HG03565 (cell line): ENCODE measurements at regions not wholly inside any gene's neighbourhood (a gene's known extent, or its start where the extent isn't known, plus 50 kb on each side); places are given as distances from the start of the nearest gene placed in this dataset.

ENCODE experiments used
- ATAC-seq: cut with Tn5 transposase; IDR thresholded peaks from one replicate; pipeline ENCODE4 v1.9.1; 2021; ENCODE audit warnings: mild to moderate bottlenecking, moderate library complexity; ENCODE audit not compliant: unreplicated experiment

GRCh38 chr2:109070290-109070689 is 58.7 kb upstream of the SH3RF3 start:
- no peak for ATAC-seq

- no peak for ATAC-seq
These were observed 59.4 kb upstream of the SH3RF3 start for GRCh38 chr2:109069331-109070194.

GRCh38 chr2:109068811-109069210 is 60.2 kb upstream of the SH3RF3 start:
- ATAC-seq = no peak

- no peak for ATAC-seq
These were observed 61.3 kb upstream of the SH3RF3 start for GRCh38 chr2:109067631-109068125.

GRCh38 chr2:109066917-109067597 is 61.9 kb upstream of the SH3RF3 start:
- no peak for ATAC-seq

GRCh38 chr2:109066501-109066900 is 62.5 kb upstream of the SH3RF3 start:
- no peak for ATAC-seq

GRCh38 chr2:109065391-109065734 is 63.6 kb upstream of the SH3RF3 start:
- no peak for ATAC-seq

- no peak for ATAC-seq
These were observed 64.2 kb upstream of the SH3RF3 start for GRCh38 chr2:109064660-109065390.

GRCh38 chr2:109062859-109063700 is 65.9 kb upstream of the SH3RF3 start:
- no peak for ATAC-seq

GRCh38 chr2:109062145-109062858 is 66.7 kb upstream of the SH3RF3 start:
- ATAC-seq = no peak

GRCh38 chr2:109061736-109062135 is 67.3 kb upstream of the SH3RF3 start:
- no peak for ATAC-seq

- no peak for ATAC-seq
These were observed 68.5 kb upstream of the SH3RF3 start for GRCh38 chr2:109060496-109060895.

- no peak for ATAC-seq
These were observed 69.4 kb upstream of the SH3RF3 start for GRCh38 chr2:109059474-109060165.

GRCh38 chr2:109058802-109059201 is 69.8 kb upstream of the EDAR start:
- ATAC-seq = no peak

GRCh38 chr2:109058191-109058632 is 69.2 kb upstream of the EDAR start:
- ATAC-seq = no peak

GRCh38 chr2:109057686-109058085 is 68.7 kb upstream of the EDAR start:
- no peak for ATAC-seq

- ATAC-seq = no peak
These were observed 66.4 kb upstream of the EDAR start for GRCh38 chr2:109055435-109055834.

GRCh38 chr2:109054865-109055264 is 65.8 kb upstream of the EDAR start:
- ATAC-seq = no peak

GRCh38 chr2:109053716-109054115 is 64.7 kb upstream of the EDAR start:
- no peak for ATAC-seq
